Osteocyte (in vitro differentiated cells): ENCODE measurements at regions not wholly inside any gene's neighbourhood (a gene's known extent, or its start where the extent isn't known, plus 50 kb on each side); places are given as distances from the start of the nearest gene placed in this dataset.
"Not testable (repeated sequence)": the region's sequence is repeated elsewhere in the genome, so short reads cannot be mapped to it uniquely, and the experiment has no call there.

Experiments used
- DNase-seq: peaks from one replicate; pipeline ENCODE4 v3.0.0; 2021; ENCODE audit warnings: mixed read lengths; ENCODE audit not compliant: unreplicated experiment; ENCODE audit errors: extremely low spot score
- H3K27ac Mint-ChIP-seq: one replicate; pipeline ENCODE4 v1.8.0; 2021; ENCODE audit warnings: mild to moderate bottlenecking, mixed read lengths; ENCODE audit not compliant: unreplicated experiment
- H3K27me3 Mint-ChIP-seq: one replicate; pipeline ENCODE4 v1.8.0; 2021; ENCODE audit warnings: mixed read lengths; ENCODE audit not compliant: unreplicated experiment
- H3K36me3 Mint-ChIP-seq: one replicate; pipeline ENCODE4 v1.8.0; 2021; ENCODE audit warnings: mixed read lengths; ENCODE audit not compliant: unreplicated experiment
- H3K4me1 Mint-ChIP-seq: one replicate; pipeline ENCODE4 v1.8.0; 2021; ENCODE audit warnings: mixed read lengths; ENCODE audit not compliant: unreplicated experiment
- H3K4me3 Mint-ChIP-seq: one replicate; pipeline ENCODE4 v1.8.0; 2021; ENCODE audit warnings: mild to moderate bottlenecking, moderate library complexity, mixed read lengths; ENCODE audit not compliant: unreplicated experiment
- H3K9me3 Mint-ChIP-seq: one replicate; pipeline ENCODE4 v1.8.0; 2021; ENCODE audit warnings: mixed read lengths; ENCODE audit not compliant: unreplicated experiment
- TF ChIP-seq, protein P1 (sequence below): fragments of 200-600 bp; sonication (generic); IDR thresholded peaks from 2 replicates; pipeline ENCODE4 v1.5.0; 2021; ENCODE audit warnings: antibody characterized with exemption, mild to moderate bottlenecking, moderate library complexity

DNA sequence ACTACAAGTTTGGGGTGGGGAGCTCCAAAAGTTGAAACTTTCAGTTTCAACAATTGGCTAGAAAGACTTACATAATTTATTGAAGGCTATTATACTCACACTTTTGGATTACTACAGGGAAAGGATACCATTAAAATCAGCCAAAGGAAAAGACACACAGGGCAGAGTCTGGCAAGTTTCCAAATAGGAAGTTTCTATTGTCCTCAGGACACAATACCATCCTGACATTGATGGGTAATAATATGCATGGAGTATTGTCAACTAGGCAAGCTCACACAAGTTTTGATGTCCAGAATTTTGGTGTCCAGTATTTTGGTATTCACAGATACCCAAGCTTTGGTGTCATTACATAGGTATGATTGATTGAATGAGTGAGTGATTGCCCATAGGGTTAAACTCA is 872.6 kb upstream of the SORCS1 start:
- Mint-ChIP-seq H3K4me1 (no peaks in the 10 kb centered on the region), H3K9me3 (peaks cover 41% of the 10 kb centered on the region), H3K36me3 (no peaks in the 10 kb centered on the region), H3K4me3 (no peak overlapping the region), H3K27me3 (no peaks in the 10 kb centered on the region), H3K27ac (no peak overlapping the region)
- TF ChIP-seq, protein P1, sequence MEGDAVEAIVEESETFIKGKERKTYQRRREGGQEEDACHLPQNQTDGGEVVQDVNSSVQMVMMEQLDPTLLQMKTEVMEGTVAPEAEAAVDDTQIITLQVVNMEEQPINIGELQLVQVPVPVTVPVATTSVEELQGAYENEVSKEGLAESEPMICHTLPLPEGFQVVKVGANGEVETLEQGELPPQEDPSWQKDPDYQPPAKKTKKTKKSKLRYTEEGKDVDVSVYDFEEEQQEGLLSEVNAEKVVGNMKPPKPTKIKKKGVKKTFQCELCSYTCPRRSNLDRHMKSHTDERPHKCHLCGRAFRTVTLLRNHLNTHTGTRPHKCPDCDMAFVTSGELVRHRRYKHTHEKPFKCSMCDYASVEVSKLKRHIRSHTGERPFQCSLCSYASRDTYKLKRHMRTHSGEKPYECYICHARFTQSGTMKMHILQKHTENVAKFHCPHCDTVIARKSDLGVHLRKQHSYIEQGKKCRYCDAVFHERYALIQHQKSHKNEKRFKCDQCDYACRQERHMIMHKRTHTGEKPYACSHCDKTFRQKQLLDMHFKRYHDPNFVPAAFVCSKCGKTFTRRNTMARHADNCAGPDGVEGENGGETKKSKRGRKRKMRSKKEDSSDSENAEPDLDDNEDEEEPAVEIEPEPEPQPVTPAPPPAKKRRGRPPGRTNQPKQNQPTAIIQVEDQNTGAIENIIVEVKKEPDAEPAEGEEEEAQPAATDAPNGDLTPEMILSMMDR: no peak
- DNase-seq: no peak

DNA sequence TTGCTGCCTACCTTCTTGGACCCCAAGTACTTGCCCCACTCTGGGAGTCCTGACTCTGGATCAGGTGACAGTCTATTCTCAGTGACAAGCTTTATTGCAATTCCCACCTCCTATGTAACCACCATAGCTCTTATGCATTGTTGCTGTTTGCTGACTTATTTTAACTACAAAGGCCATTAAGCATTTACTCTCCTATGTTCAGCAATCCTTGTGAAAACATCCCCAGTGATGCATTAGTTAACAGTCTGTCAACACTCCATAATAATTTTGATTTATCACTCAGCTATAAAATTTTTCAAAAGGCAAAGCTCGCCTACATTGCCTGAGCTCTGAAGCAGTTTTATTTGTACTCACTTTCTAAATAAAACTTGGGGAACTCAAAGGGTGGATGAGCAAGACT is 871.8 kb upstream of the SORCS1 start:
- TF ChIP-seq, protein P1: no peak
- H3K27me3 Mint-ChIP-seq: no peaks in the 10 kb centered on the region
- no peak for DNase-seq
- no peak overlapping the region for H3K27ac Mint-ChIP-seq
- H3K4me1 Mint-ChIP-seq: no peaks in the 10 kb centered on the region
- H3K36me3 Mint-ChIP-seq: no peaks in the 10 kb centered on the region
- H3K9me3 Mint-ChIP-seq: peaks cover 36% of the 10 kb centered on the region
- H3K4me3 Mint-ChIP-seq: no peak overlapping the region

GRCh38 chr10:108034829-108035228 is 870.3 kb upstream of the SORCS1 start:
- TF ChIP-seq, protein P1: no peak
- peaks cover 36% of the 10 kb centered on the region for H3K9me3 Mint-ChIP-seq
- no peaks in the 10 kb centered on the region for H3K4me1 Mint-ChIP-seq

DNA sequence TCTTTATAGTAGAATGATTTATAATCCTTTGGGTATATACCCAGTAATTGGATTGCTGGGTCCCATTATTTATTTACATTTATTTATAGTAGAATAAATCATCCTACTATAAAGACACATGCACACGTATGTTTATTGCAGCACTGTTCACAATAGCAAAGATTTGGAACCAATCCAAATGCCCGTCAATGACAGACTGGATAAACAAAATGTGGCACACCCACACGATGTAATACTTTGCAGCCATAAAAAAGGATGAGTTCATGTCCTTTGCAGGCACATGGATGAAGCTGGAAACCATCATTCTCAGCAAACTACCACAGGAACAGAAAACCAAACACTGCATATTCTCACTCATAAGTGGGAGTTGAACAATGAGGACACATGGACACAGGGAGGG is 869.0 kb upstream of the SORCS1 start:
- H3K27ac Mint-ChIP-seq, H3K4me1 Mint-ChIP-seq, H3K36me3 Mint-ChIP-seq, DNase-seq, H3K27me3 Mint-ChIP-seq, H3K4me3 Mint-ChIP-seq: not testable (repeated sequence)
- H3K9me3 Mint-ChIP-seq: peaks cover 40% of the 10 kb centered on the region

More at GRCh38 chr10:108034829-108035228, 870.3 kb upstream of the SORCS1 start:
- no peak overlapping the region for H3K4me3 Mint-ChIP-seq
- no peak for DNase-seq
- no peaks in the 10 kb centered on the region for H3K27me3 Mint-ChIP-seq
- no peak overlapping the region for H3K27ac Mint-ChIP-seq
- no peaks in the 10 kb centered on the region for H3K36me3 Mint-ChIP-seq

DNA sequence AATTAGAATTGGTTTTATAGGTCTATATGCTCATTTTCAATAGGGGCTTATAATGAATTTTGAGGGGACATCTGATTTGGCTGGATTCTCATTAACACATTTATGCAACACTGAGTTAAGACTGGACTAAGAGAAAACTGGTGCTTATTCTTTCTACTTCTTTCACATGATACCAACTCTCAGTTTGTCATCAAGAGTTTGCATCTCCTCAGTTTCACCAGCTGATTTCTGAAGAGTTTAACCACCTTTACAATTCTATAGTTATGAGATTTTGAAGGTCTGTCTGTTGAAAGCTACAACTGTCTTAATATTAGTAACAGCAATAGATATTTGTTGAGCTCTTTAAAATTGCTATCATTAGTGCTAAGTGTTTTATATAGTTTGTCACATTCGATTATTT is 867.0 kb upstream of the SORCS1 start:
- no peak overlapping the region for H3K27ac Mint-ChIP-seq
- no peak for DNase-seq
- no peaks in the 10 kb centered on the region for H3K36me3 Mint-ChIP-seq
- peaks cover 23% of the 10 kb centered on the region for H3K9me3 Mint-ChIP-seq
- no peaks in the 10 kb centered on the region for H3K27me3 Mint-ChIP-seq
- H3K4me1 Mint-ChIP-seq: no peaks in the 10 kb centered on the region
- TF ChIP-seq, protein P1: no peak
- no peak overlapping the region for H3K4me3 Mint-ChIP-seq

- Mint-ChIP-seq H3K36me3 (no peaks in the 10 kb centered on the region), H3K4me1 (no peaks in the 10 kb centered on the region), H3K9me3 (peaks cover 38% of the 10 kb centered on the region), H3K27me3 (no peaks in the 10 kb centered on the region), H3K27ac (no peak overlapping the region), H3K4me3 (no peak overlapping the region)
- DNase-seq: no peak
- TF ChIP-seq, protein P1: no peak
These were observed 850.3 kb upstream of the SORCS1 start for GRCh38 chr10:108014902-108015177.
